DOHH2 (cell line): ENCODE measurements at regions not wholly inside any gene's neighbourhood (a gene's known extent, or its start where the extent isn't known, plus 50 kb on each side); places are given as distances from the start of the nearest gene placed in this dataset.

Experiments
- CTCF ChIP-seq: fragments of 200-600 bp; sonication (generic); IDR thresholded peaks from one replicate; pipeline ENCODE4 v1.5.1; 2014; ENCODE audit warnings: antibody characterized with exemption, mild to moderate bottlenecking, low read depth, low read length; ENCODE audit not compliant: poor library complexity, severe bottlenecking
- EZH2phosphoT487 ChIP-seq: fragments of 200-600 bp; sonication (generic); IDR thresholded peaks from 2 replicates; pipeline ENCODE4 v1.6.1; 2017; ENCODE audit warnings: borderline replicate concordance, mild to moderate bottlenecking, antibody characterized with exemption, low read length, moderate library complexity, mixed read lengths

- no peak for TF ChIP-seq CTCF
- no peak for TF ChIP-seq EZH2phosphoT487
Observed at GRCh38 chr1:168379104-168379860, 98.6 kb downstream of the TBX19 start.
